GM23248 (cell line): ENCODE measurements at regions not wholly inside any gene's neighbourhood (a gene's known extent, or its start where the extent isn't known, plus 50 kb on each side); places are given as distances from the start of the nearest gene placed in this dataset.

Experiments
- EZH2 ChIP-seq: fragments of 200-600 bp; sonication (generic); IDR thresholded peaks from 2 replicates; pipeline ENCODE4 v1.6.1; 2018; ENCODE audit warnings: antibody characterized with exemption, mild to moderate bottlenecking; ENCODE audit not compliant: insufficient read depth, poor library complexity, severe bottlenecking
- EZH2phosphoT487 ChIP-seq: fragments of 200-600 bp; sonication (generic); IDR thresholded peaks from 2 replicates; pipeline ENCODE4 v1.6.1; 2018; ENCODE audit warnings: antibody characterized with exemption, moderate library complexity, mild to moderate bottlenecking, low read depth; ENCODE audit not compliant: insufficient read depth

- TF ChIP-seq EZH2phosphoT487 (no peak), EZH2 (no peak)
Observed at GRCh38 chr3:99248913-99249312, 347.4 kb upstream of the DCBLD2 start.
